Right lobe of liver (tissue), 6 donors: ENCODE measurements at regions not wholly inside any gene's neighbourhood (a gene's known extent, or its start where the extent isn't known, plus 50 kb on each side); places are given as distances from the start of the nearest gene placed in this dataset.

ENCODE experiments used
- ATAC-seq, 4 donors: fragments of 200-7000 bp; cut with Tn5 transposase; one replicate each; pipeline ENCODE4 v1.9.1; 2020; ENCODE audit warnings: mild to moderate bottlenecking in 4 of 4, moderate library complexity in 4 of 4
- DNase-seq, 3 donors: peaks; one replicate each; pipeline ENCODE4 v3.0.0-alpha.2; 2020
- H3K27ac ChIP-seq, 3 donors: fragments of 200-600 bp; one replicate each; pipeline ENCODE4 v1.8.0; 2022
- H3K27me3 ChIP-seq, 2 donors: fragments of 200-600 bp; one replicate each; pipeline ENCODE4 v1.8.0; 2022
- H3K36me3 ChIP-seq, 4 donors: fragments of 200-600 bp; sonication (generic) in 1 of 4; one replicate each; pipeline versions ENCODE4 v1.5.1 to v1.8.0; 2017 to 2022; ENCODE audit warnings: control low read depth in 1 of 4
- H3K4me1 ChIP-seq, 4 donors: fragments of 200-600 bp; sonication (generic) in 1 of 4; one replicate each; pipeline versions ENCODE4 v1.5.1 to v1.8.0; 2017 to 2022; ENCODE audit warnings: control low read depth in 1 of 4
- H3K4me3 ChIP-seq, 3 donors: fragments of 200-600 bp; one replicate each; pipeline ENCODE4 v1.8.0; 2022
- H3K9me3 ChIP-seq, 4 donors: fragments of 200-600 bp; sonication (generic) in 1 of 4; one replicate each; pipeline versions ENCODE4 v1.5.1 to v1.8.0; 2017 to 2022; ENCODE audit warnings: control low read depth in 1 of 4
- CTCF ChIP-seq, 4 donors: fragments of 200-600 bp in 3 of 4; fragments of 450-650 bp in 1 of 4; IDR thresholded peaks; one replicate each; pipeline versions ENCODE4 v1.5.1 to v1.8.0; 2016 to 2022; ENCODE audit warnings: antibody characterized with exemption in 4 of 4, mild to moderate bottlenecking in 2 of 4
- POLR2A ChIP-seq: fragments of 450-650 bp; IDR thresholded peaks from one replicate; pipeline ENCODE4 v1.6.1; 2017; ENCODE audit warnings: antibody characterized with exemption, mild to moderate bottlenecking
- WGBS: methylation state at CpG from one replicate; pipeline ENCODE4 v1.1.6; 2018; ENCODE audit warnings: low coverage, low lambda C conversion rate; ENCODE audit not compliant: insufficient coverage; ENCODE audit errors: missing lambda C conversion rate; 5-methylcytosine and 5-hydroxymethylcytosine counted together
- intact Hi-C, 2 donors: fragments of 100-400 bp; cut with DNase I; formaldehyde crosslinking; loops; one replicate each; pipeline versions ENCODE4 v1.11.2 to v1.14.1; 2022
- donor health status: DM: no; HTN: yes; CAD: no.
- donor health status: DM: no; HTN: no; CAD: no.
- donor health status: DM: no; HTN: no; CAD: no.
- donor health status: DM: no; HTN: yes; CAD: no.
- donor health status: DM: no; HTN: yes; CAD: no.

DNA sequence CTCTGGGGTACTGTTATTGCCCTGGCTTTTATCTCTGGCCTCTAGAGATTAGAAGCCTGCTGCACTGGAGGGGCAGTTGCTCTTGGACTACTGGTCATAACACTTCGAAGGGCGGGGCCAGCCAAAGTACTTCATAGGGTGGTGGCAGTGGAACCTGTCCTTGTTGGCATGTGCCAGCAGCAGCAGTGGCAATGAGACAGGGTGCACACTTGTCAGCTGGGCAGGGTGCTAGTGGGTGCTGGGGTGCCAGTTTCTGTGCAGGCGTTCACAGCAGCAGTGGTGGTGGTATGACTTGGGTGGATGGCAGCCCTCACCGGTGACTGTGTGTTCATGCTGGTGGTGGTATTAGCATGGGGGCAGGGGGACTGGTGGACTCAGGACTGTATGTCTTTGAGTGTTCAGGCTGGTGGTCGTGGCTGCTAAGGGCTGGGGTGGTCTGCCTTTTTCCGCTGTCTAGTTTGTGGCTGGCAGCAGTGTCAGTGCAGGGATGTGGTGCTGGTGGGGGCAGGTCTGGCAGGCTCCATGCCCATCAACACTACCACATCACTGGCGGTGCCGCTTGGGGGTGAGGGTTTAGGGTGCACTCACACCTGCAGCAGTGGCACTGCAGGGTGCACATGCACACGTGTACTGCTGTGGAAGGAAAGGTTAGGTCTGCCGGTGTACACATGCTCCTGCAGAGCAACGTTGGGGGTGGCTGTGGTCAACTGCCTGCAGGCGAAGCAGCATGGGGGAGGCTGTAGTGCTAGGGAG, 176.1 kb upstream of the CDC14C start:
- Histone ChIP-seq H3K4me1 (no peaks in the 10 kb centered on the region), H3K27ac (no peak overlapping the region), H3K9me3 (no peaks in the 10 kb centered on the region), H3K4me3 (no peak overlapping the region), H3K27me3 (no peaks in the 10 kb centered on the region), H3K36me3 (no peaks in the 10 kb centered on the region)
- TF ChIP-seq POLR2A (no peak), CTCF (IDR thresholded peaks at IDR 0.05) (no peak)
- peak in 1 of 4 donors; percentile 25 for ATAC-seq
- intact Hi-C loops: no loop called here
- 53% methylated on average over 2 of the region's 12 CpGs for WGBS
- no peak for DNase-seq

DNA sequence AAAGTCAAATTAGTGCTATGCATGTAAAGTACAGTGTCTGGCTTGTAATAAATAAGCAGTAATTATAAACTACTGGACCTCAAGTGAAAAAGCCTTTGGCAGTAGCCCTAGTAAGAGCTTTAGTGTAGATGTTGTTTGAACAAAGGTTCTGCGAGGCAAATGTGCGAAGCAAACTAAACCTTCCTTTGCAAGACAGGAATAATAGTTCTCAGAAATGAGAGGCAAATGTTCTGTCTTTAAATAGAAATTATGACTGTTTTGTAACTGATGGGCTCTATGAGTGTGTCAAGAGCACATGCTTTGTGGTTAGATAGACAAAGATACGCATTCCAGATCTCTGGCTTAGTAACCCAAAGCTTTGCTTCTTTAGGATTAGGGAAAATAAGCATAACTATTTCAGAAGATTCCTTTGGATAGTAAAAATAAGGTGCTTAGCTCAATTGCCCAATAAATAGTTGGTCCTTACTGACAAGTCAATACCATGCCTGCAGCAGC, 169.2 kb upstream of the CDC14C start:
- intact Hi-C loops: no loop called here
- H3K36me3 ChIP-seq: no peaks in the 10 kb centered on the region

DNA sequence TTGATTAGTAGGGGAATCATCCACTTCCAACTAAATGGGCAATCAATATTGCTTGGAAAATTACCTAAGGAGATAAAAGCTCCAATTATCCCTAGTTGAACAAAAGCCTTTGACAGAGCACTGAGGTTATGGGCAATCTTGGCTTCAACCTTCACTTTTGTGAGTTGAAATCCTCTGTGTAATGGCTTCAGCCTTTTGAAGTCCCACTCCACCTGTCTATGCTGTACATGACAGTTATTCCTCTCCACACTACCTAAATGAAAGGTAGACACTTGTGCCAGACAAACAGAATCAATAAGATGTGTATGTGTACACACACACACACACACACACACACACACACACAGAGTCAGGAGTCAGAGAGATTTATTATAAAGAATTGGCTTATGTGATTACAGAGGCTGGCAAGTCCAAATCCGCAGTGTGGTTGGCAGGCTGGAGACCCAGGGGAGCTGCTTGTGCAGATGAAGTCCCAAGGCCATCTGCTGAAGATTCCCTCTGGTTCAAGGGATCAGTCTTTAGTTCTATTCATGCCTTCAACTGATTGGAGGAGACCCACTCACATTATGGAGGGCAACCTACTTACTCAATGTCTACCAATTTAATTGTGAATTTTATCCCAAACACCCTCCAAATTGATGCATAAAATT, 164.8 kb upstream of the CDC14C start:
- H3K9me3 ChIP-seq: no peaks in the 10 kb centered on the region
- H3K36me3 ChIP-seq: no peaks in the 10 kb centered on the region
- 0% methylated on average over 1 of the region's 1 CpG for WGBS
- DNase-seq (no peak), ATAC-seq (no peak)
- H3K4me1 ChIP-seq: no peaks in the 10 kb centered on the region
- H3K27ac ChIP-seq: no peak overlapping the region
- no peaks in the 10 kb centered on the region for H3K27me3 ChIP-seq
- TF ChIP-seq POLR2A (no peak), CTCF (IDR thresholded peaks at IDR 0.05) (no peak)
- no peak overlapping the region for H3K4me3 ChIP-seq
- intact Hi-C loops: no loop called here

More for the DNA sequence above, 169.2 kb upstream of the CDC14C start:
- DNase-seq: no peak
- H3K4me3 ChIP-seq: no peak overlapping the region
- ATAC-seq: no peak
- H3K27me3 ChIP-seq: no peaks in the 10 kb centered on the region
- H3K9me3 ChIP-seq: no peaks in the 10 kb centered on the region
- no peak for TF ChIP-seq POLR2A
- no peak for TF ChIP-seq CTCF (IDR thresholded peaks at IDR 0.05)
- H3K4me1 ChIP-seq: no peaks in the 10 kb centered on the region
- H3K27ac ChIP-seq: no peak overlapping the region
- WGBS: 70% methylated on average over 3 of the region's 3 CpGs

DNA sequence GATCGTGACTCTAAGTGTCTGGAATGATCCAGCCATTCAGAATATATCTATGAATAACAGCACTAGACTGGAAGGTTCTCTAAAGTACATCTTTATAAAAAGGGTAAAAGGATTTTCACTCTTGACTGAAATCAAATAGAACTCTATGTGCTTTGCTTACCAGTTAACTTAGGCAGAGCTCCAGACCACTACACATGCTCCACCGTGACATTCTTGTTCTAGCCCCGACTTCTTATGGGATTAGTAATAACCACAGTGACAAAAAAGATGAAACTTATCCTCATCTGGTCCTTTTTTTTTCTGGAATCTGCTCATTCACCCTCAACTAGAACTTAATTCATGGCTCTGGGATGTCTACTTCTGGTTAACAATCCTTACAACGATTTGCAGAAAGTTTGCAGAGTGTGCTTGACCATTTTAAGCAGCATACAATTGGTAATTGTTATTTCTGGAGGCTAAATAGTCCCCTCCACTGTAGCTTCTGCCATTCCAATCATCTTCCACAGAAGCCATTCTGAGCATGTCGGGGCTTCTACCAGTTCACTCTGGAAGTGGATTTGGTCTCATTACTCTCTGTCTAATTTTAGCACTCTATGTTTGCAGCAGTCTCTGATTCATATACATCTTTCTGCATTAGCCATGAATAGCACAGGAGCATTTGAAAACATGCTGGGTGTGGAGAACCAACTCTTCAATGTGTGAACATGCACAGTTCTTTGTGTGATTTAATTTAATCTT, 163.7 kb upstream of the CDC14C start:
- 43% methylated on average over 5 of the region's 5 CpGs for WGBS
- Histone ChIP-seq H3K4me3 (no peak overlapping the region), H3K36me3 (no peaks in the 10 kb centered on the region), H3K27ac (no peak overlapping the region), H3K9me3 (no peaks in the 10 kb centered on the region), H3K27me3 (no peaks in the 10 kb centered on the region), H3K4me1 (no peaks in the 10 kb centered on the region)
- DNase-seq (no peak), ATAC-seq (no peak)
- intact Hi-C loops: no loop called here
- TF ChIP-seq POLR2A: no peak
- no peak for TF ChIP-seq CTCF (IDR thresholded peaks at IDR 0.05)
